ENCODE measurements at regions not wholly inside any gene's neighbourhood (a gene's known extent, or its start where the extent isn't known, plus 50 kb on each side); places are given as distances from the start of the nearest gene placed in this dataset.

DNA sequence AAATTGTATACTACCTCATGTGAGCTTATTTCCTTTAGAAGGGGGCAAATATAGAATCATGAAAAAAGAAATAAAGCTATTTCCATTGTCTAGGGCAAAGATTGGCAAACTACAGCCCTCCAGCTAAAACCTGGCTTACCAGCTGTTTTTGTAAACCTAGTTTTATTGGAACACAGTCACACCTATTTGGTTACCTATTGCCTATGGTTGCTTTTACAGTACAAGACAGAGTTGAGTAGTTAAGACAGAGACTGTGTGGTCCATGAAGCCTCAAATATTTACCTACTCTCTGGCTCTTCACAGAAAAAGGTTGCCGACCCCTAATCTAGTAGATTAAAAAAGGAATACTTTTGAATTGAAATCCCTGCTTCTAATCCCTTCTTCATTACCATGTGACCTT lies 88.8 kb upstream of the ENPP6 start:
- H3K27me3 ChIP-seq (replicated peaks; ENCODE audit: control insufficient read depth, insufficient read depth, low read length), result no peaks in the 10 kb centered on the region
- no peak for DNase-seq (ENCODE audit: extremely low read depth, insufficient read length)
- H3K36me3 ChIP-seq (ENCODE audit: control insufficient read depth, insufficient read depth, low read length), result peaks cover 2% of the 10 kb centered on the region; the same call in 1 of the 2 replicates
- no peak overlapping the region for H3K4me3 ChIP-seq (replicated peaks; ENCODE audit: low read depth, low read length)
- TF ChIP-seq CTCF (IDR thresholded peaks at IDR 0.05; ENCODE audit: insufficient read depth, low read length, poor library complexity, severe bottlenecking), result no peak

GRCh38 chr4:184300816-184301215 lies 83.1 kb upstream of the ENPP6 start:
- no peaks in the 10 kb centered on the region for H3K27me3 ChIP-seq (replicated peaks; ENCODE audit: control insufficient read depth, insufficient read depth, low read length)
- H3K4me3 ChIP-seq (replicated peaks; ENCODE audit: low read depth, low read length), result no peak overlapping the region
- TF ChIP-seq CTCF (IDR thresholded peaks at IDR 0.05; ENCODE audit: insufficient read depth, low read length, poor library complexity, severe bottlenecking), result no peak
- H3K36me3 ChIP-seq (ENCODE audit: control insufficient read depth, insufficient read depth, low read length), result no peaks in the 10 kb centered on the region; the same call in none of the 2 replicates
- DNase-seq (ENCODE audit: extremely low read depth, insufficient read length), result no peak

DNA sequence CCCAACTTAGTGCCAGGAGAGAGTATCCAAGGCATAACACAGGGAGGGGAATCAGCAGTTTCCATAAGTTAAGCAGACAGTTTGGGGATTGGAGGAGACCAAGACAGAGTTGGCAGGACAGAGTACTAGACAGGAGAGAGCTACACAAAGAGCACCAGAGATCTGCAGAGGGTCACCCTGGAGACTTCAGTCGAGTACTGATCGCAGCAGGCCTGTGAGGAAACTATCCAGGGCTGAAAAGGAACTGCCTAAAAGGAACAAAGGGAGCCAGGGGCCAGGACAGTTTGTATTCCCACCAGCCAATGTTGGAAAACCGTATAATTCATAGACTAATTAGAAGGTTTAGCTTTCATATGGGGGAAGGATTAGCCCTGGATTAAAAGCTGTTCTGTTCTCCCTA lies 80.6 kb upstream of the ENPP6 start:
- no peak overlapping the region for H3K4me3 ChIP-seq (replicated peaks; ENCODE audit: low read depth, low read length)
- H3K36me3 ChIP-seq (ENCODE audit: control insufficient read depth, insufficient read depth, low read length), result no peaks in the 10 kb centered on the region; the same call in none of the 2 replicates
- no peak for DNase-seq (ENCODE audit: extremely low read depth, insufficient read length)
- no peak for TF ChIP-seq CTCF (IDR thresholded peaks at IDR 0.05; ENCODE audit: insufficient read depth, low read length, poor library complexity, severe bottlenecking)
- H3K27me3 ChIP-seq (replicated peaks; ENCODE audit: control insufficient read depth, insufficient read depth, low read length), result no peaks in the 10 kb centered on the region

- H3K36me3 ChIP-seq (ENCODE audit: control insufficient read depth, insufficient read depth, low read length), result no peaks in the 10 kb centered on the region; the same call in none of the 2 replicates
- H3K27me3 ChIP-seq (replicated peaks; ENCODE audit: control insufficient read depth, insufficient read depth, low read length), result no peaks in the 10 kb centered on the region
- no peak for TF ChIP-seq CTCF (IDR thresholded peaks at IDR 0.05; ENCODE audit: insufficient read depth, low read length, poor library complexity, severe bottlenecking)
- no peak overlapping the region for H3K4me3 ChIP-seq (replicated peaks; ENCODE audit: low read depth, low read length)
- DNase-seq (ENCODE audit: extremely low read depth, insufficient read length), result no peak
These were observed 77.5 kb upstream of the ENPP6 start for GRCh38 chr4:184295206-184295605.

DNA sequence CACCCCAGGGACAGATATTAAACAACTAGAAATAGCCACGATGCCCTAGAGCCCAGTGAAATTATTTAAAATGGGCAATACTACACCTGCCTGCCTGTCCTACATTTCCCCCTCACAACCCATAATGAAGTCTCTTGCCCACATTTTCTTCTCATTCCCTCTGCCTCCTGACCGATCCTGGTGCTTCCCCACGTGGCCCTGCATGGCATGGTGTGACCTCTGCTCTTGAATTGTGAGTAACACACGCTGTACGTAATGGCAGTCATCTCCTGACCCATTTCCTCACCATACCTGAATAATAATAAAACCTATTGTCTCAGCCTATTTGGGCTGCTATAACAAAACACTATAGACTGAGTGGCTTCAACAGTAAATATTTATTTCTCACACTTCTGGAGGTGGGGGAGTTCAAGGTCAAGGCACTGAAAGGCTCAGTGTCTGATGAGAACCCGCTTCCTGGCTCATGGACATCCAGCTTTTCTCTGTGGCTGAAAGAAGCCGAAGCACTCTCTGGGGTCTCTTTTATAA lies 77.0 kb upstream of the ENPP6 start:
- DNase-seq (ENCODE audit: extremely low read depth, insufficient read length), result no peak
- no peak for TF ChIP-seq CTCF (IDR thresholded peaks at IDR 0.05; ENCODE audit: insufficient read depth, low read length, poor library complexity, severe bottlenecking)
- Histone ChIP-seq H3K27me3 (replicated peaks; ENCODE audit: control insufficient read depth, insufficient read depth, low read length) (no peaks in the 10 kb centered on the region), H3K4me3 (replicated peaks; ENCODE audit: low read depth, low read length) (no peak overlapping the region), H3K36me3 (ENCODE audit: control insufficient read depth, insufficient read depth, low read length) (no peaks in the 10 kb centered on the region; the same call in 1 of the 2 replicates)

DNA sequence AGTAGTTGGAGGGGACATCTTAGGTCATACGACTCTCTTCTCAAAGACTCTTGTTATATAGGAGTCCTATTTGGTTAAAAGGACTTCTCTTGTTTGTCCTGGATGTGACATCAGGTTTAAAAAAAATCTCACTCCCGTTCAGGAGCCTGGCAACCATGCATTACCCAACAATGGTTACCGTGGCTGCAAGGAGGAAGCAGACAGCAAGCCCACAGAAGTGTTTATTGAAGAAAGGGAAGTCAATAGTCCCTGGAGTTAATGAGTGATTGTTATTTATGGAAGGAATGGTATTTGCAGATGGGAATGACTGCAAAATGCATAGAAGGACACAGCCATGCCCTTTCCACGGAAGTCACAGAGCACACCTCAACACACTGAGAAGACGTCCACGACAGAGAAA lies 75.9 kb upstream of the ENPP6 start:
- DNase-seq (ENCODE audit: extremely low read depth, insufficient read length), result no peak
- no peak overlapping the region for H3K4me3 ChIP-seq (replicated peaks; ENCODE audit: low read depth, low read length)
- TF ChIP-seq CTCF (IDR thresholded peaks at IDR 0.05; ENCODE audit: insufficient read depth, low read length, poor library complexity, severe bottlenecking), result no peak
- no peaks in the 10 kb centered on the region for H3K27me3 ChIP-seq (replicated peaks; ENCODE audit: control insufficient read depth, insufficient read depth, low read length)
- no peaks in the 10 kb centered on the region for H3K36me3 ChIP-seq (ENCODE audit: control insufficient read depth, insufficient read depth, low read length)
